GM23338 (cell line): ENCODE measurements at regions not wholly inside any gene's neighbourhood (a gene's known extent, or its start where the extent isn't known, plus 50 kb on each side); places are given as distances from the start of the nearest gene placed in this dataset.

Experiments used
- CREB1 ChIP-seq: fragments of 250-450 bp; sonication (Bioruptor Pico); IDR thresholded peaks from 2 replicates; pipeline ENCODE4 v1.5.0; 2020; ENCODE audit warnings: low read depth, mild to moderate bottlenecking, moderate library complexity
- EZH2 ChIP-seq: fragments of 200-600 bp; sonication (generic); IDR thresholded peaks from one replicate; pipeline ENCODE4 v1.8.0; 2017; ENCODE audit warnings: antibody characterized with exemption, mild to moderate bottlenecking, low read depth; ENCODE audit not compliant: unreplicated experiment
- EZH2phosphoT487 ChIP-seq: fragments of 200-600 bp; sonication (generic); IDR thresholded peaks from one replicate; pipeline ENCODE4 v1.8.1; 2018; ENCODE audit warnings: antibody characterized with exemption; ENCODE audit not compliant: unreplicated experiment
- JUNB ChIP-seq: IDR thresholded peaks from one replicate; pipeline ENCODE4 v1.6.1; 2016; ENCODE audit warnings: antibody characterized with exemption; ENCODE audit not compliant: unreplicated experiment
- NANOG ChIP-seq: IDR thresholded peaks from 2 replicates; pipeline ENCODE4 v1.6.1; 2016; ENCODE audit warnings: antibody characterized with exemption, borderline replicate concordance
- POLR2AphosphoS5 ChIP-seq: IDR thresholded peaks from 2 replicates; pipeline ENCODE4 v1.6.1; 2016; ENCODE audit warnings: antibody characterized with exemption, low read depth
- STAT1 ChIP-seq: IDR thresholded peaks from one replicate; pipeline ENCODE4 v1.6.1; 2016; ENCODE audit warnings: antibody characterized with exemption; ENCODE audit not compliant: unreplicated experiment
- TF ChIP-seq, protein P1 (sequence below), 2 experiments: fragments of 200-600 bp in 1 of 2; sonication (generic) in 1 of 2; conservative IDR thresholded peaks; 2 replicates each; pipeline versions ENCODE4 v1.5.1 to v1.6.1; 2016 to 2017; ENCODE audit warnings: antibody characterized with exemption in 2 of 2, low read depth in 2 of 2, mild to moderate bottlenecking in 2 of 2, moderate library complexity in 1 of 2
- TF ChIP-seq, protein P2 (sequence below): IDR thresholded peaks from one replicate; pipeline ENCODE4 v1.6.1; 2018; ENCODE audit warnings: antibody characterized with exemption; ENCODE audit not compliant: unreplicated experiment
- TF ChIP-seq, protein P3 (sequence below): IDR thresholded peaks from 2 replicates; pipeline ENCODE4 v1.6.1; 2016; ENCODE audit warnings: antibody characterized with exemption
- TF ChIP-seq, protein P4 (sequence below): fragments of 250-450 bp; sonication (Bioruptor Pico); IDR thresholded peaks from 2 replicates; pipeline ENCODE4 v1.5.0; 2020; ENCODE audit warnings: mild to moderate bottlenecking, moderate library complexity

DNA sequence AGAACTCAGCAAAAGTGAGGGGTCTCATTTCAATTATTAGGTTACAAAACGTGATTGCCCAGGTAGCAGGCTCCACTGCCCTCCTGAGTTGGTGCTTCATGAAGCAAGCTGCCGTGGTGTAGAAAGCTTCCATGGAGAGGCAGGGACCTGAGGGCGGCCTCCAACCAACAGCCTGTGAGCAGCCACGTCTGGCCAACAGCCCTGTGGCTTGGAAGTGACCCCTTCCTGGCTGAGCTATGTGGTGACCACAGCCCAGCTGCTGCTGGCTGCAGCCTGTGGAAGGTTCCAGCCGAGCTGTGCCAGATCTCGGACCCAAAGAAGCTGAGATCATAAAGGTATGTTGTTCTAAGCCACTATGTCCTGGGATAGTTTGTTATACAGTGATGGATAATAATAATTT lies 122.5 kb upstream of the KLF6 start:
- TF ChIP-seq, protein P1, sequence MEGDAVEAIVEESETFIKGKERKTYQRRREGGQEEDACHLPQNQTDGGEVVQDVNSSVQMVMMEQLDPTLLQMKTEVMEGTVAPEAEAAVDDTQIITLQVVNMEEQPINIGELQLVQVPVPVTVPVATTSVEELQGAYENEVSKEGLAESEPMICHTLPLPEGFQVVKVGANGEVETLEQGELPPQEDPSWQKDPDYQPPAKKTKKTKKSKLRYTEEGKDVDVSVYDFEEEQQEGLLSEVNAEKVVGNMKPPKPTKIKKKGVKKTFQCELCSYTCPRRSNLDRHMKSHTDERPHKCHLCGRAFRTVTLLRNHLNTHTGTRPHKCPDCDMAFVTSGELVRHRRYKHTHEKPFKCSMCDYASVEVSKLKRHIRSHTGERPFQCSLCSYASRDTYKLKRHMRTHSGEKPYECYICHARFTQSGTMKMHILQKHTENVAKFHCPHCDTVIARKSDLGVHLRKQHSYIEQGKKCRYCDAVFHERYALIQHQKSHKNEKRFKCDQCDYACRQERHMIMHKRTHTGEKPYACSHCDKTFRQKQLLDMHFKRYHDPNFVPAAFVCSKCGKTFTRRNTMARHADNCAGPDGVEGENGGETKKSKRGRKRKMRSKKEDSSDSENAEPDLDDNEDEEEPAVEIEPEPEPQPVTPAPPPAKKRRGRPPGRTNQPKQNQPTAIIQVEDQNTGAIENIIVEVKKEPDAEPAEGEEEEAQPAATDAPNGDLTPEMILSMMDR (conservative IDR thresholded peaks at IDR 0.05; ENCODE audit: low read depth in 2 of 2): no peak
- no peak for TF ChIP-seq STAT1
- TF ChIP-seq POLR2AphosphoS5: no peak
- TF ChIP-seq EZH2phosphoT487: no peak
- TF ChIP-seq EZH2: no peak
- TF ChIP-seq, protein P2, sequence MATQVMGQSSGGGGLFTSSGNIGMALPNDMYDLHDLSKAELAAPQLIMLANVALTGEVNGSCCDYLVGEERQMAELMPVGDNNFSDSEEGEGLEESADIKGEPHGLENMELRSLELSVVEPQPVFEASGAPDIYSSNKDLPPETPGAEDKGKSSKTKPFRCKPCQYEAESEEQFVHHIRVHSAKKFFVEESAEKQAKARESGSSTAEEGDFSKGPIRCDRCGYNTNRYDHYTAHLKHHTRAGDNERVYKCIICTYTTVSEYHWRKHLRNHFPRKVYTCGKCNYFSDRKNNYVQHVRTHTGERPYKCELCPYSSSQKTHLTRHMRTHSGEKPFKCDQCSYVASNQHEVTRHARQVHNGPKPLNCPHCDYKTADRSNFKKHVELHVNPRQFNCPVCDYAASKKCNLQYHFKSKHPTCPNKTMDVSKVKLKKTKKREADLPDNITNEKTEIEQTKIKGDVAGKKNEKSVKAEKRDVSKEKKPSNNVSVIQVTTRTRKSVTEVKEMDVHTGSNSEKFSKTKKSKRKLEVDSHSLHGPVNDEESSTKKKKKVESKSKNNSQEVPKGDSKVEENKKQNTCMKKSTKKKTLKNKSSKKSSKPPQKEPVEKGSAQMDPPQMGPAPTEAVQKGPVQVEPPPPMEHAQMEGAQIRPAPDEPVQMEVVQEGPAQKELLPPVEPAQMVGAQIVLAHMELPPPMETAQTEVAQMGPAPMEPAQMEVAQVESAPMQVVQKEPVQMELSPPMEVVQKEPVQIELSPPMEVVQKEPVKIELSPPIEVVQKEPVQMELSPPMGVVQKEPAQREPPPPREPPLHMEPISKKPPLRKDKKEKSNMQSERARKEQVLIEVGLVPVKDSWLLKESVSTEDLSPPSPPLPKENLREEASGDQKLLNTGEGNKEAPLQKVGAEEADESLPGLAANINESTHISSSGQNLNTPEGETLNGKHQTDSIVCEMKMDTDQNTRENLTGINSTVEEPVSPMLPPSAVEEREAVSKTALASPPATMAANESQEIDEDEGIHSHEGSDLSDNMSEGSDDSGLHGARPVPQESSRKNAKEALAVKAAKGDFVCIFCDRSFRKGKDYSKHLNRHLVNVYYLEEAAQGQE: no peak
- TF ChIP-seq CREB1 (CRISPR knock-in tag): no peak
- TF ChIP-seq, protein P3, sequence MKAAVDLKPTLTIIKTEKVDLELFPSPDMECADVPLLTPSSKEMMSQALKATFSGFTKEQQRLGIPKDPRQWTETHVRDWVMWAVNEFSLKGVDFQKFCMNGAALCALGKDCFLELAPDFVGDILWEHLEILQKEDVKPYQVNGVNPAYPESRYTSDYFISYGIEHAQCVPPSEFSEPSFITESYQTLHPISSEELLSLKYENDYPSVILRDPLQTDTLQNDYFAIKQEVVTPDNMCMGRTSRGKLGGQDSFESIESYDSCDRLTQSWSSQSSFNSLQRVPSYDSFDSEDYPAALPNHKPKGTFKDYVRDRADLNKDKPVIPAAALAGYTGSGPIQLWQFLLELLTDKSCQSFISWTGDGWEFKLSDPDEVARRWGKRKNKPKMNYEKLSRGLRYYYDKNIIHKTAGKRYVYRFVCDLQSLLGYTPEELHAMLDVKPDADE: no peak
- TF ChIP-seq, protein P4, sequence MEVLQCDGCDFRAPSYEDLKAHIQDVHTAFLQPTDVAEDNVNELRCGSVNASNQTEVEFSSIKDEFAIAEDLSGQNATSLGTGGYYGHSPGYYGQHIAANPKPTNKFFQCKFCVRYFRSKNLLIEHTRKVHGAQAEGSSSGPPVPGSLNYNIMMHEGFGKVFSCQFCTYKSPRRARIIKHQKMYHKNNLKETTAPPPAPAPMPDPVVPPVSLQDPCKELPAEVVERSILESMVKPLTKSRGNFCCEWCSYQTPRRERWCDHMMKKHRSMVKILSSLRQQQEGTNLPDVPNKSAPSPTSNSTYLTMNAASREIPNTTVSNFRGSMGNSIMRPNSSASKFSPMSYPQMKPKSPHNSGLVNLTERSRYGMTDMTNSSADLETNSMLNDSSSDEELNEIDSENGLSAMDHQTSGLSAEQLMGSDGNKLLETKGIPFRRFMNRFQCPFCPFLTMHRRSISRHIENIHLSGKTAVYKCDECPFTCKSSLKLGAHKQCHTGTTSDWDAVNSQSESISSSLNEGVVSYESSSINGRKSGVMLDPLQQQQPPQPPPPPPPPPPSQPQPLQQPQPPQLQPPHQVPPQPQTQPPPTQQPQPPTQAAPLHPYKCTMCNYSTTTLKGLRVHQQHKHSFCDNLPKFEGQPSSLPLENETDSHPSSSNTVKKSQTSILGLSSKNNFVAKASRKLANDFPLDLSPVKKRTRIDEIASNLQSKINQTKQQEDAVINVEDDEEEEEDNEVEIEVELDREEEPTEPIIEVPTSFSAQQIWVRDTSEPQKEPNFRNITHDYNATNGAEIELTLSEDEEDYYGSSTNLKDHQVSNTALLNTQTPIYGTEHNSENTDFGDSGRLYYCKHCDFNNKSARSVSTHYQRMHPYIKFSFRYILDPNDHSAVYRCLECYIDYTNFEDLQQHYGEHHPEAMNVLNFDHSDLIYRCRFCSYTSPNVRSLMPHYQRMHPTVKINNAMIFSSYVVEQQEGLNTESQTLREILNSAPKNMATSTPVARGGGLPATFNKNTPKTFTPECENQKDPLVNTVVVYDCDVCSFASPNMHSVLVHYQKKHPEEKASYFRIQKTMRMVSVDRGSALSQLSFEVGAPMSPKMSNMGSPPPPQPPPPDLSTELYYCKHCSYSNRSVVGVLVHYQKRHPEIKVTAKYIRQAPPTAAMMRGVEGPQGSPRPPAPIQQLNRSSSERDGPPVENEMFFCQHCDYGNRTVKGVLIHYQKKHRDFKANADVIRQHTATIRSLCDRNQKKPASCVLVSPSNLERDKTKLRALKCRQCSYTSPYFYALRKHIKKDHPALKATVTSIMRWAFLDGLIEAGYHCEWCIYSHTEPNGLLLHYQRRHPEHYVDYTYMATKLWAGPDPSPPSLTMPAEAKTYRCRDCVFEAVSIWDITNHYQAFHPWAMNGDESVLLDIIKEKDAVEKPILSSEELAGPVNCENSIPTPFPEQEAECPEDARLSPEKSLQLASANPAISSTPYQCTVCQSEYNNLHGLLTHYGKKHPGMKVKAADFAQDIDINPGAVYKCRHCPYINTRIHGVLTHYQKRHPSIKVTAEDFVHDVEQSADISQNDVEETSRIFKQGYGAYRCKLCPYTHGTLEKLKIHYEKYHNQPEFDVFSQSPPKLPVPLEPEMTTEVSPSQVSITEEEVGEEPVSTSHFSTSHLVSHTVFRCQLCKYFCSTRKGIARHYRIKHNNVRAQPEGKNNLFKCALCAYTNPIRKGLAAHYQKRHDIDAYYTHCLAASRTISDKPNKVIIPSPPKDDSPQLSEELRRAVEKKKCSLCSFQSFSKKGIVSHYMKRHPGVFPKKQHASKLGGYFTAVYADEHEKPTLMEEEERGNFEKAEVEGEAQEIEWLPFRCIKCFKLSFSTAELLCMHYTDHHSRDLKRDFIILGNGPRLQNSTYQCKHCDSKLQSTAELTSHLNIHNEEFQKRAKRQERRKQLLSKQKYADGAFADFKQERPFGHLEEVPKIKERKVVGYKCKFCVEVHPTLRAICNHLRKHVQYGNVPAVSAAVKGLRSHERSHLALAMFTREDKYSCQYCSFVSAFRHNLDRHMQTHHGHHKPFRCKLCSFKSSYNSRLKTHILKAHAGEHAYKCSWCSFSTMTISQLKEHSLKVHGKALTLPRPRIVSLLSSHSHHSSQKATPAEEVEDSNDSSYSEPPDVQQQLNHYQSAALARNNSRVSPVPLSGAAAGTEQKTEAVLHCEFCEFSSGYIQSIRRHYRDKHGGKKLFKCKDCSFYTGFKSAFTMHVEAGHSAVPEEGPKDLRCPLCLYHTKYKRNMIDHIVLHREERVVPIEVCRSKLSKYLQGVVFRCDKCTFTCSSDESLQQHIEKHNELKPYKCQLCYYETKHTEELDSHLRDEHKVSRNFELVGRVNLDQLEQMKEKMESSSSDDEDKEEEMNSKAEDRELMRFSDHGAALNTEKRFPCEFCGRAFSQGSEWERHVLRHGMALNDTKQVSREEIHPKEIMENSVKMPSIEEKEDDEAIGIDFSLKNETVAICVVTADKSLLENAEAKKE (CRISPR knock-in tag): no peak
- no peak for TF ChIP-seq JUNB
- no peak for TF ChIP-seq NANOG
